ENCODE measurements at regions not wholly inside any gene's neighbourhood (a gene's known extent, or its start where the extent isn't known, plus 50 kb on each side); places are given as distances from the start of the nearest gene placed in this dataset.
"Not testable (repeated sequence)": the region's sequence is repeated elsewhere in the genome, so short reads cannot be mapped to it uniquely, and the experiment has no call there.

DNA sequence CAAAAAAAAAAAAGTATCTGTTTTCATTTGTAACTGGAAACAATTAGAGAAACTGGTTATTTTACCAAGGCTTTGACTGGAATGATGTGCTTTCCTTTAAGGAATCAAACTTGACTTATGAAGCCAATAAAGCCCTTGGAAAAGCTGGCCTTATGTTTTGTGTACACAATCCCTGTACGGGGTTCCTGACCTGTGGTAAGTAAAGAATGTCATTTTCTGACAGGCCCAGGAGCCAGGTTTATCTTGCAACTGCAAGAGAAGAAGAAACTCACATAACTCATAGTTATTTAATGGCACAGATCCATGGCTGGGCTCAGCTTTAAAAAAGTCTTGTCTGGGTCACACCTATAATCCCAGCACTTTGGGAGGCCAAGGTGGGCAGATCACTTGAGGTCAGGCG, 235.9 kb upstream of the RAI14 start:
- DNase-seq (ENCODE audit: low read depth in 2 of 3, low spot score in 1 of 3) = not testable (repeated sequence)

DNA sequence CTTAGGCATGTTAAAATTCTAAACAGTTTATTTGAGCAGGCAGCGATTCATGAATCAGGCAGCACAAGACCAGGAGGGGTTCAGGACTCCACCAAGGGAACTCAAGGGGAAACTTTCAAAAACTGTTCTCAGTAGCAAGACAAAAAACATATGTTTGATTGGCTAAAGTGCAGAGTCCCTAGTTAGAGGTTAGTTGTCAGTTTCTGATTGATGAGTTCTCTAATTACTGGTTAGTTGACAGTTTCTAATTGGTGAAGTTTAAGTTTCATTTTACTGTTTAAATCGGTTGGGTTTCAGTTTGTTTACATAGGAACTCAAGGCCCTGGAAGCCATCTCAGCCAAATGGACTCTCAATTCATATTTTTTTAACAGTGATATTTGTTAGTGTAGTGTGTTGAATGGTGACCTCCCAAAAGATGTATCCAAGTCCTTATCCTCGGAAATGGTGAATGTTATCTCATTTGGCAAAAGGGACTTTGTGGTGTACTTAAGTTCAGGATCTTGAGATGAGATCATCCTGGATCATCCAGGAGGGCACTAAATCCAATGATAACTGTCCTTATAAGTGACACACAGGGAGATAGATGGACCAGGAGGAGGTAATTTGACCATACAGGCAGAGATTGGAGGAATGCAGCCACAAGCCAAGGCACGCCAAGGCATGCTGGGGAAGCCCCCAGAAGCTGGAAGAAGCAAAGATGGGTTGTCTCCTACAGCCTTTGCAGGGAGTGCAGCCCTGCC, 219.2 kb upstream of the RAI14 start:
- no peak for DNase-seq (ENCODE audit: low read depth in 2 of 3, low spot score in 1 of 3)

DNA sequence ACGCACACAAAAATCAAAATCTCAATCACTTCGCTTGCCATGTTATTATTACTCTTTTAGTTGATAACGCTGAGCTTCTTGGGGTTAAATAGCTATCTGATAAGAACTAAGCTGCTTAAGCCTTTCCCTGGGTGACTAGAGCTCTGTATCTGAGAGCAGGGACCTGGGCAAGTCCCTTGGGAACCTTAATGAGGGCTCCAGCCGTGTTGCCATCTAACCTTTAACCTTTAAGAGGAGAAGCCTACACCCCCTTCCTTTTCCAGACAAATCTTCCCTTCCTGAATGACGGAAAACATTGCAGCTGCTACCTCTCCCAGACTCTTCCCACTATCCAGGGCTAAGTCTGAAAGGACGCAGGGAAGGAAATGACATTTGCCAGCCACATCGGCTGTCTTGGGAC, 216.5 kb upstream of the RAI14 start:
- no peak for DNase-seq (ENCODE audit: low read depth in 2 of 3, low spot score in 1 of 3)

DNA sequence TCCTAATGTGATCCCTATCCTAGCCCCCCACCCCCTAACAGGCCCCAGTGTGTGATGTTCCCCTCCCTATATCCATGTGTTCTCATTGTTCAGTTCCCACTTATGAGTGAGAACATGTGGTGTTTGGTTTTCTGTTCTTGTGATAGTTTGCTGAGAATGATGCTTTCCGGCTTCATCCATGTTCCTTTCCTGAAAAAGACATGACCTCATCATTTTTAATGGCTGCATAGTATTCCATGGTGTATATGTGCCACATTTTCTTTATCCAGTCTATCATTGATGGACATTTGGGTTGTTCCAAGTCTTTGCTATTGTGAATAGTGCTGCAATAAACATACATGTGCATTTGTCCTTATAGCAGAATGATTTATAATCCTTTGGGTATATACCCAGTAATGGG, 214.4 kb upstream of the RAI14 start:
- DNase-seq (ENCODE audit: low read depth in 2 of 3, low spot score in 1 of 3) = not testable (repeated sequence)

DNA sequence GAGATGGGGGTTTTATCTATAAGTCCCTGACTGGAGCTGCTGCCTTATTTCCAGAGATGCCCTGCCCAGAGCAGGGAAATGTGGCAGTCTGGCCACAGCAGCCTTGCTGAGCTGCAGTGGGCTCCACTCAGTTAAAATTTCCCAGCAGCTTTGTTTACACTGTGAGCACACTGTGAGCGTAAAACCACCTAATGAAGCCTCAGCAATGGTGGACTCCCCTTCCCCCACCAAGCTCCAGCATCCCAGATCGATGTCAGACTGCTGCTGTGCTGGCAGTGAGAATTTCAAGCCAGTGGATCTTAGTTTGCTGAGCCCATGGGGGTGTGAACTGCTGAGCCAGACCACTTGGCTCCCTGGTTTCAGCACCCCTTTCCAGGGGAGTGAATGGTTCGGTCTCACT, 208.7 kb upstream of the RAI14 start:
- DNase-seq (ENCODE audit: low read depth in 2 of 3, low spot score in 1 of 3) = no peak

DNA sequence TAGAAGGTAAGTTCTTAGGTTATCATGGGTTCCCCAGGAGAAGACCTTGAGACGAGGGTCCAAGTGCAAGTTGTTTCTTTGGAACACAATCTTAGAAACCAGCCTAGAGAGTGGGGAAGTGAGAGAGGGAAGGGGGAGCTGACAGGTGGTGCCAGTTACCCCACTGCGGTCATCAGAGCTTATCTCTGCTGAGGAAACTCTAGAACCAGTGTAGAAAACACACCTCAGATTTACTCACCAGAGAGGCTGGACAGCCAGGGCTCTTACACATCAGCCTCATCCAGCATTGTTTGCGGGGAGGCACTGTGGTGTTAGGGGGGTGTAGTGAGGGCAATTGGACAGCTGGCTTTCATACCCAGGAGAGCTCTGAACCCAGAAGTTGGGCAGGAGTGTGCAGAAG, 206.5 kb upstream of the RAI14 start:
- no peak for DNase-seq (ENCODE audit: low read depth in 2 of 3, low spot score in 1 of 3)

DNA sequence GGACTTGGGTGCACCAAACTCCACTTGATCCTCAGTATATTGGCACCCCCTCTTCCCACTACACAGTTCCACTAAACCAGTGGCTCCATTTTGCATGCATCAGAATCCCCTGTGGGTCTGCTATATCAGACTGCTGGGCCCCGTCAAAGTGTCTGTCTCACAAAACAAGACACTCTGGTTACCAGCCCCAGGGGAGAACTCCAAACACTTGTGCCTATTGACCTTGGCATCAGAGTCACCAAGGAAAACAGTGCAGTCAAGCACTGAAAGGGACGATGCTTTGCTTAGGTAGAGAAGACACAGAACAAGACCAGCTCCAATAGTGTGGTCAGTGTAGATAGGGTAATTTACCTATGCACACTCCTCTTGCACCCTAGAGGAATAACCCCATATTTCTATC, 205.8 kb upstream of the RAI14 start:
- DNase-seq (ENCODE audit: low read depth in 2 of 3, low spot score in 1 of 3) = no peak

DNA sequence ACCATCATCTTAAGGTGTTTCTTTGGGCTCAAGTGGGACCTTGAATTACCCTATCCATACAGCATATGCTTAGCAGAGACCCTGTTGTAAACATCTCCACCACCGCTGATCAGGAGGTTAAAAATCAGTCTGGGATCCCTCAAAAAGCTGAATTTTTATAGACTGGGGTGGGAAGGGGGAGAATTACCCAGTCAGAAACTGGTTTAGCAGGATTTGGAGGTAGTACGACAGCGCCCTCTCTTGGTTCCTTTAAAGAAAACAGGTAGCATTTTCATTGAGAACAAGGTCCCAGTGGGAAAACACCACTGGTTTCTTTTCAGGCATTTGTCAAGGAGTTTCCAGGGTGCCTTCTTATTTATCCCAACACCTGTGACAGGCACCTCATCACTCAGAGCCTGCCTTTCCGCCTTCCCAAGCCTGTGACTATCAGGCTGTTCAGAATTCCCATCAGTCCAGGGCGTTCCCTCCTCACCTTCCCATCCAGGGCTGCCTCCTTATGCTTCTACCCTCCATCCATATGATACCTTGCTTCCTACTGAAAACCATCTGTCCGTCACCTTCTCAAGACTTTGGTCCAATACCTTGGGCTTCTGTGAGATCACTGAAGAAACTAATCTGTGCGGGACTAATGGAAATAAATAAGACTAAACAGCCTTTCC, 203.8 kb upstream of the RAI14 start:
- DNase-seq (ENCODE audit: low read depth in 2 of 3, low spot score in 1 of 3) = no peak

DNA sequence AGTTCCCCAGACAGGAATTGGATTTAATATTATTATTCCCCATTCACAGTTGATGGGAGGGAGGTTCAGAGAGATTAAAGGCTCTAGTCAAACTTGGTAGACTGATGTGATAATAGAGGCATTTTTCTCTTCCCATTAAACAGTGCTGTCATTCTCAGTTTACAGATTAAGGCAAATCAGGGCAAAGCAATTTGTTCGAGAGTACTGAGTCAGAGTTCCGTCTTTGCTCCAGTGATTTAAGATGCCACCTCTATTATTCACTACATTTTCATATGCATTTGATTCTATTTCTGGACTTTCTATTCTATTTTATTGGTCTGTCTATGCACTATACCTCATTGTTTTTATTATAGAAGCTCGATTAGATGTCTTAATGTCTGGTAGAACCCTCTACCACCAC, 201.0 kb upstream of the RAI14 start:
- DNase-seq (ENCODE audit: low read depth in 2 of 3, low spot score in 1 of 3) = no peak

DNA sequence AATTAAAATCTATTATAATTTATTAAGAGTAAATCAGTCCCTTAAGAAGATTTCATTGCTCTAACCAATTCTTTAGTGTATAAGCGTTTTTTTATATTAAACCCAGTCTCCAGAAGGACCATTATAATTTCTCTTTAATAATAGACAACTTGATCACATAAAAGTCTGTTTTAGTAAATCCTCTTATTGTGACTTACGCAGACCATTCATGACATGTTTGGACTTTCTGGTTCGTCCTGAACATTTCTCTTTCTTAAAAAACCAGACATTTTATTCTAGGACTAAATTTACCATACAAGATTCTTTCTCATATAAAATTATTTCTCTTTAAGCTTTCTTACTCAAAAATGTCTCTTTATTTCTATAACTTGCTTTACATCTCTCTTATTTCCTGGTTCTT, 196.2 kb upstream of the RAI14 start:
- no peak for DNase-seq (ENCODE audit: low read depth in 2 of 3, low spot score in 1 of 3)

DNA sequence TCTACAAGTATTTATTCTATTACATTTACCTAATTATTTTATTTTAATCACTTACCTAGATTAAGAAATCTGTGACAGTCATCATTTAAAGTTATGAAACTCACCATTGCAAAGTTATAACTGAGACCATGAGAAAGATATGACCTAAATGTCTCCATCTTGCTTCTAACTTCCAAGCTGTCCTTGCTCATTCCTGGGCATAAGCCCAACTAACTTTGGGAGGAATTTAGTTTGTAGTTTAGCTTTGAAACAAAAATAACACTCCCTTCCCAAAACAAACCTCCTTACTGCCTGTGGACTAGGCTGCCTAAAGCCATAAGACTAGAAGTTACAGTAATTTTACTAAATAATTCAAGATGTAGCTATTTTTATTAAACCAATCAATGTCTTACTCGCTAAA, 195.6 kb upstream of the RAI14 start:
- DNase-seq (ENCODE audit: low read depth in 2 of 3, low spot score in 1 of 3) = no peak

DNA sequence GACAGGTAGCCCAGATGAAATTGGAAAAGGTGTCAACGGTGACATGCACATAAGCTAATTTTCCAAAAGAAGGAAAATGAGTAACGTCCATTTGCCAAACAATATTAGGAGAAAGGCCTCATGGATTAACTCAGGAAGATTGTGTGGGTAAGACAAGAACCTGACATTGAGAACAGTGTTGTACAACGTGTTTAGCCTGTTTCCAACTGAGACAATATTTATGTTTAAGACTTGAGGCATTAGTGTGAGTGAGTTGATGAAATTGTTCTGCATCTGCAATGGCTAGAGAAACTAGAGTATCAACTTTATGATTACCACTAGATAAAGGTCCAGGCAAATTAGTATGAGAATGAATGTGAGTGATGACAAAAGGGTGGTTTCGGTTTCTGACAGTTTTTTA, 191.3 kb upstream of the RAI14 start:
- DNase-seq (ENCODE audit: low read depth in 2 of 3, low spot score in 1 of 3) = no peak

DNA sequence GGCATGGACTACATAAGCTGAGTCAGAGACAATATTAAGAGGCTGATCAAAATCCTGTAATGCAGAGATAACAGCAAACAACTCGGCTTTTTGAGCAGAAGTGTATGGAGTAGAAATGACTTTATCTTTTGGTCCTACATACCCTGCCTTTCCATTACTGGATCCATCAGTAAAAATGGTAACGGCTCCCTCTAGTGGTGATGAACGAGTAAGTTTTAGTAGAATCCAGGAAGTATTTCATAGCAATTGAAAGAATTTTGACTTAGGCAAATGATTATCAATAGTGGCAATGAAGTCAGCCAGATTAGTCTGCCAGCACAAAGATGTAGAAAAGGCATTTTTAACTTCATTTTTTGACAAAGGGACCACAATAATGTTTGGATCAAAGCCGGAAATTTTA, 190.8 kb upstream of the RAI14 start:
- peak in 1 of 3 donors; percentile 53 for DNase-seq (ENCODE audit: low read depth in 2 of 3, low spot score in 1 of 3)

DNA sequence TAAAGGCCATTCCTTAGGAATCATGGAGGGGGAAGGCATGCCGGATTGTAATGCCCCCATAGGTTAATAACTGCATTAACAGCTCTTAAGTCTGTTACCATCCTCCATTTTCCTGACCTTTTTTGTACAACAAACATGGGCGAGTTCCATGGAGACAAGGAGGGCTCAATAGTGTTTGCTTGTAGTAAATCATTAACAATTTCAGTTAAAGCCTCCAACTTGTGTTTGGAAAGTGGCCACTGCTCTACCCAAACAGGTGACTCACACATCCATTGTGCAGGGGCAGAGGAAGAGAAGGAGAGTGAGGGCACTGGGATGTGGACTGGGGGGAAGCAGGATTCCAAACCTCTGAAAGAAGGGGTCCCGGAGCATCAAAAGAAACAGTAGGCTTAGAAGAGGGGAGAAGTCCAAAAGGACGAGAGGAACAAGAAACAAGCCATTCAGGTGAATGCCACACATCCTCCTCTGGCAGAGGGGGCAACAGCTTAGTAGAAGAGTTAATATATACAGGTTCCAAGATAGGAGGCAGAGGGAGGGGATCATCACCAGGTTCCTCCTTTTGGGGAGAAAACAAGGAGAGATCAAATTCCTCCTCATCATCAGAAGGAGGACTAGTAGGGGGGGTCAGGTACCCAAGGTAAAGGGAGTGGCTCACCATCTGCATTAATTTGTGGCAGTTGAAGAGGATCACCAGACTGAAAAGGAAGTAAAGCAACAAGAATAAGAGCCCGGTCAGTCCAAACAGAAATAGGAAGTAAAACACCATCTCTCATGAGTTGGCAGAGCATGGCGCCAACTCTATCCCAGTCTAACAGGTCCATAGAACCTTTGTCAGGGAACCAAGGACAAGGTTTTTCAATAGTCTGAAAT, 189.4 kb upstream of the RAI14 start:
- not testable (repeated sequence) for DNase-seq (ENCODE audit: low read depth in 2 of 3, low spot score in 1 of 3)

DNA sequence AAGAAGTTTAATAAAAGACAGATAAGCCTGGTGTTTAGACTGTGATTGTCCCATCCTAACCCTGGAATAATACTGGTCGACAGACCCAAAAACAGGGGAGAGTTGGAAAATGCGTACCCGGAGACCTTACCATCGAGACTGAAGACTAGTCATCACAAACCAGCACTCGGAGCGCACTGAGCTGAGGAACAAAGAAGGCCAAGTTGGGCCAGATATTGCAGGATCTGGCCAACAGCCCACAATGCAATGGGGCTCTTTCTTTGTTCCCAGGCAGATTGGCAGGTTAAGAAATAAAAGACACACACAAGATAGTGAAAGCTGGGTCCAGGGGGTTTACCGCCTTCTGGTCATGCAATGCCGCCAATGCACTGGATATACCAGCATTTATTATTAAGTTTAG, 188.7 kb upstream of the RAI14 start:
- DNase-seq (ENCODE audit: low read depth in 2 of 3, low spot score in 1 of 3) = no peak

DNA sequence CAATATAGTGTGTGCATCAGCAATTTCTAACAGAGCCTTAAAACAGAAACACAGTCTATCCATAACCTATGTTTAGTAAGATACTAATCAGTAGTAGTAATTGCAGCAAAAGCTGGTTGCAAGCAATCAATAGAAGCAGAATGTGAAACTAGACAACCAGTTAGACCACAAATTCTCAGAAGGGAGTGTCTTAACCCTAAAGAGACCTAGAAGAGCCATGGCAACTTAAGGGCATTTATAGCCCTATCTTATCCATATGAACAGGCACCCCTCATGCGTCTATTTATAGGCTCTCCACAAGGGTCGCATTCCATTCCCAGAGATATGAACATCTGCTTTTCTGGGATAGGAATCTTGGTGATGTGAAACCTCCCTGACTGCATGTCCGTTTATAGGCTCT, 188.1 kb upstream of the RAI14 start:
- DNase-seq (ENCODE audit: low read depth in 2 of 3, low spot score in 1 of 3) = not testable (repeated sequence)

DNA sequence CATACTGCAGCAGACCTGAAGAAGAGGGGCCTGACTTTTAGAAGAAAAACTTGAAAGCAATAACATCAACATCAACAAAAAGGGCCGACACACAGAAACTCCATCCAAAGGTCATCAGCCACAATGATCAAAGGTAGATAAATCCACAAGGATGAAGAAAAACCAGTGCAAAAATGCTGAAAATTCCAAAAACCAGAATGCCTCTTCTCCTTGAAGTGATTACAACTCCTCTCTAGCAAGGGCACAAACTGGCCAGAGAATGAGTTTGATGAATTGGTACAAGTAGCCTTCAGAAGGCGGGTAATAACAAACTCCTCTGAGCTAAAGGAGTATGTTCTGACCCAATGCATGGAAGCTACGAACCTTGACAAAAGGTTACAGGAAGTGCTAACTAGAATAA, 186.2 kb upstream of the RAI14 start:
- DNase-seq (ENCODE audit: low read depth in 2 of 3, low spot score in 1 of 3) = no peak

DNA sequence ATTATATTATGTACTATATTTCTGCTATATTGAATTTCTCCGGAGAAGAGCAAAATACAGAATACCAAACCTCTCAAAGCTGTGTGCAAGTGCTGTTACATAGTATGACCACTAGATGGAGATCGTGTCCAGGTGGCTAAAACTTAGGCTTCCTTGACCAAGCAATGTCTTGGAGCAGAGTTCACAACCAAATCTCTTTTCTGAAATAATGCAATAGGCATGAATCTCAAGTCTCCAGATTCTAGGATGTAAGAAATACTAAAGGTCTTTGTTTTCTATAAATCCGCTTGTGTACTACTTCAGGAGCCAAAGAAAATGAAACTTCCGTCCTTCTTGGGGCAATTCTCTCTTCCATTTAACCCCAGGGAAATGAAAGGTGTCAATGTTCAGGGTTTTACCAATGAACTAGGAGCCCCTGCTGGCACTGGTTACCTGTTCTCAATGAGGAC, 181.5 kb upstream of the RAI14 start:
- DNase-seq (ENCODE audit: low read depth in 2 of 3, low spot score in 1 of 3) = peak in 1 of 3 donors; percentile 9

DNA sequence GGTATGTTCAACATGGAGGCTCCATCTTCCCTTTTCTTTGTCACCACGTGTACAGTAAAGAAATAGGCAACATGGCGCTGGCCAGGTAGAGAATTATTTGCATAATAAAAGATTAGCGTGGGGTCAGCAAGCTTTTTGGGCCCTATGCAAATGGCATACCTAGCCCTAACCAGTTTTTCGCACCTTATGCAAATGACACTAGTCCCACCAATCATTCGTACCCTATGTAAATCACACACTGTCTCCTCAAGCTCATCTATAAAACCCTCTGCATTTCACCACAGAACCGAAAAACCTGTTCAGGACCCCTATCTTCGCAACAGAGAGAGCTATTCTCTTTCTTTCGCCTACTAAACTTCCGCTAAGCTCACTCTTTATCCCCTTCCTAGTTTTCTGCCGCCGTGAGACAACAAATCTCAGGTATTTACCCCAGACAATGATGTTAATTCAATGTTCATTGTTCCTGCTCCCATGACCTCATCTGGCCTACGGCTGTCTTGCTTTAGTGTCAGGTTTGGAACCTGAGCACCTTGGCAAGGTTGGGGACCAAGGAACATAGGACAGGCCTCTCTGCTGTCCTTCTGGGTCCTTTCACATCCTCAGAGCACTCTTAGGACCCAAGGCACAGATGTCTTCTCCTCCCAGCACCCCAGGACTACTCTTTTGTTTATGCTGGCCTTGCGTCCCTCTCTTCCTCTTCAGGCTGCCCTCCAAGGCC, 180.7 kb upstream of the RAI14 start:
- no peak for DNase-seq (ENCODE audit: low read depth in 2 of 3, low spot score in 1 of 3)

DNA sequence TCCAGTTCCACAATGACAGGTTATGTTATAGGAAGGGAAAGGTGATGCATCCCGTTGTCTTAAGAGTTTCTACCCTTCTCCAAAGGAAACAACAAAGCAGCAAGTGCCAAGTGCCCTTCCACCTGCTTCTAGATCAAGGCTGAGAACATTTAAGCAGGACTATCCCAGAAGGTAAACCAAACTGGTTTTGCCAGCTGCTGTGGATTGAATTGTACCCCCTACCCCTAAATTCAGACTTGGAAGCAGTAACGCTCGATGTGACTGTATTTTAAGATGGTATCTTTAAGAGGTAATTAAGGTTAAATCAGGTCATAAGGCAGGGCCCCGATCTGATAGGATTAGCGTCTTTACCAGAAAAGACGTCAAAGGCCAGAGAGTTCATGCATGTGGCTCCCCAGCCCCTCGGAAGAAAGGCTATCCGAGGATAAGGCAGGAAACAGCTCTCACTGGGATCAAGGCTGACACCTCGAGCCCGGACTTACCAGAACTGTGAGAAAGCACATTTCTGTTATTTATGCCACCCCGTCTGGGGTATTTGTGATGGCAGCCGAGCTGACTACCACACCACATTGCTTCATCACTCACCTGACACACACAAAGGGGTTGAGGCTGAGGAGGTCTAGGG, 179.1 kb upstream of the RAI14 start:
- DNase-seq (ENCODE audit: low read depth in 2 of 3, low spot score in 1 of 3) = no peak

Measured in stimulated activated CD4-positive, alpha-beta T cell treated with anti-CD3 and anti-CD28 coated beads, Interleukin-12 subunit alpha, Interleukin-12 subunit beta, amount 100 ng/mL, for 48 hours (primary cell).